Transverse colon (tissue), 4 donors: ENCODE measurements at regions not wholly inside any gene's neighbourhood (a gene's known extent, or its start where the extent isn't known, plus 50 kb on each side); places are given as distances from the start of the nearest gene placed in this dataset.

Source experiments
- DNase-seq: peaks from one replicate; pipeline ENCODE4 v3.0.0-alpha.2; 2019
- H3K27ac ChIP-seq, 4 donors: fragments of 200-600 bp; sonication (generic); 2 replicates each; pipeline ENCODE4 v1.5.1; 2016 to 2018; ENCODE audit warnings: inconsistent platforms in 4 of 4
- H3K27me3 ChIP-seq: fragments of 200-600 bp; sonication (generic); 2 replicates; pipeline ENCODE4 v1.5.1; 2017; ENCODE audit warnings: inconsistent platforms
- H3K36me3 ChIP-seq, 4 donors: fragments of 200-600 bp; sonication (generic); 2 replicates each; pipeline ENCODE4 v1.5.1; 2017 to 2019; ENCODE audit warnings: inconsistent platforms in 4 of 4
- H3K4me1 ChIP-seq, 4 donors: fragments of 200-600 bp; sonication (generic); 2 replicates each; pipeline ENCODE4 v1.5.1; 2017 to 2020; ENCODE audit warnings: inconsistent platforms in 4 of 4
- H3K4me3 ChIP-seq, 4 donors: fragments of 200-600 bp; sonication (generic); 1 replicate in 1 of 4; 2 replicates in 3 of 4; pipeline versions ENCODE4 v1.5.1 to v1.6.1; 2017 to 2019; ENCODE audit warnings: inconsistent platforms in 4 of 4
- H3K9me3 ChIP-seq, 2 donors: fragments of 200-600 bp; sonication (generic); 2 replicates each; pipeline ENCODE4 v1.5.1; 2017 to 2019; ENCODE audit warnings: inconsistent platforms in 2 of 2
- EP300 ChIP-seq: sonication (generic); formaldehyde crosslinking; IDR thresholded peaks from one replicate; pipeline ENCODE4 v1.6.1; 2017; ENCODE audit warnings: antibody characterized with exemption, low read depth
- POLR2A ChIP-seq: fragments of 450-650 bp; IDR thresholded peaks from one replicate; pipeline ENCODE4 v1.6.1; 2016; ENCODE audit warnings: antibody characterized with exemption, mild to moderate bottlenecking, moderate library complexity
- POLR2AphosphoS5 ChIP-seq, 3 donors: sonication (generic); formaldehyde crosslinking; IDR thresholded peaks; one replicate each; pipeline ENCODE4 v1.6.1; 2016; ENCODE audit warnings: antibody characterized with exemption in 3 of 3
- WGBS, 2 donors: methylation state at CpG; one replicate each; pipeline ENCODE4 v1.1.5; 2018; ENCODE audit warnings: low coverage in 1 of 2; 5-methylcytosine and 5-hydroxymethylcytosine counted together
- in situ Hi-C, 4 donors: fragments of 200-750 bp; cut with MboI; loops; one replicate each; pipeline versions ENCODE4 v1.15.0 to v1.15.1; 2017; ENCODE audit warnings: low sequenced_read_pairs in 3 of 4, low pct_ligation_motif_present in 1 of 4, low pct_unique_long_range_greater_than_20kb in 1 of 4
- intact Hi-C: fragments of 100-400 bp; cut with DNase I; formaldehyde crosslinking; loops from one replicate; pipeline ENCODE4 v1.15.1; 2023; ENCODE audit warnings: low total_unique reads
- TF ChIP-seq, protein P1 (sequence below), 5 experiments: fragments of 200-600 bp in 3 of 5; fragments of 450-650 bp in 2 of 5; sonication (generic) in 3 of 5; IDR thresholded peaks; 1 replicate in 2 of 5; 2 replicates in 3 of 5; pipeline ENCODE4 v1.5.1; 2016 to 2017; ENCODE audit warnings: antibody characterized with exemption in 5 of 5, inconsistent platforms in 3 of 5, mild to moderate bottlenecking in 2 of 5, moderate library complexity in 1 of 5

- no peak for TF ChIP-seq POLR2A
- no peak for TF ChIP-seq POLR2AphosphoS5 (IDR thresholded peaks at IDR 0.05)
- TF ChIP-seq EP300: no peak
- TF ChIP-seq, protein P1, sequence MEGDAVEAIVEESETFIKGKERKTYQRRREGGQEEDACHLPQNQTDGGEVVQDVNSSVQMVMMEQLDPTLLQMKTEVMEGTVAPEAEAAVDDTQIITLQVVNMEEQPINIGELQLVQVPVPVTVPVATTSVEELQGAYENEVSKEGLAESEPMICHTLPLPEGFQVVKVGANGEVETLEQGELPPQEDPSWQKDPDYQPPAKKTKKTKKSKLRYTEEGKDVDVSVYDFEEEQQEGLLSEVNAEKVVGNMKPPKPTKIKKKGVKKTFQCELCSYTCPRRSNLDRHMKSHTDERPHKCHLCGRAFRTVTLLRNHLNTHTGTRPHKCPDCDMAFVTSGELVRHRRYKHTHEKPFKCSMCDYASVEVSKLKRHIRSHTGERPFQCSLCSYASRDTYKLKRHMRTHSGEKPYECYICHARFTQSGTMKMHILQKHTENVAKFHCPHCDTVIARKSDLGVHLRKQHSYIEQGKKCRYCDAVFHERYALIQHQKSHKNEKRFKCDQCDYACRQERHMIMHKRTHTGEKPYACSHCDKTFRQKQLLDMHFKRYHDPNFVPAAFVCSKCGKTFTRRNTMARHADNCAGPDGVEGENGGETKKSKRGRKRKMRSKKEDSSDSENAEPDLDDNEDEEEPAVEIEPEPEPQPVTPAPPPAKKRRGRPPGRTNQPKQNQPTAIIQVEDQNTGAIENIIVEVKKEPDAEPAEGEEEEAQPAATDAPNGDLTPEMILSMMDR (IDR thresholded peaks at IDR 0.05): no peak
- Histone ChIP-seq H3K4me1 (no peaks in the 10 kb centered on the region), H3K9me3 (no peaks in the 10 kb centered on the region), H3K4me3 (no peak overlapping the region), H3K27me3 (no peaks in the 10 kb centered on the region), H3K27ac (no peak overlapping the region), H3K36me3 (no peaks in the 10 kb centered on the region)
- DNase-seq: no peak
- 74 to 89% methylated on average over 3 of the region's 3 CpGs for WGBS, 2 donors
- intact Hi-C loops: no loop called here
- in situ Hi-C loops: no loop called here
These were observed 97.0 kb upstream of the JAG1 start for GRCh38 chr20:10770753-10771152.

DNA sequence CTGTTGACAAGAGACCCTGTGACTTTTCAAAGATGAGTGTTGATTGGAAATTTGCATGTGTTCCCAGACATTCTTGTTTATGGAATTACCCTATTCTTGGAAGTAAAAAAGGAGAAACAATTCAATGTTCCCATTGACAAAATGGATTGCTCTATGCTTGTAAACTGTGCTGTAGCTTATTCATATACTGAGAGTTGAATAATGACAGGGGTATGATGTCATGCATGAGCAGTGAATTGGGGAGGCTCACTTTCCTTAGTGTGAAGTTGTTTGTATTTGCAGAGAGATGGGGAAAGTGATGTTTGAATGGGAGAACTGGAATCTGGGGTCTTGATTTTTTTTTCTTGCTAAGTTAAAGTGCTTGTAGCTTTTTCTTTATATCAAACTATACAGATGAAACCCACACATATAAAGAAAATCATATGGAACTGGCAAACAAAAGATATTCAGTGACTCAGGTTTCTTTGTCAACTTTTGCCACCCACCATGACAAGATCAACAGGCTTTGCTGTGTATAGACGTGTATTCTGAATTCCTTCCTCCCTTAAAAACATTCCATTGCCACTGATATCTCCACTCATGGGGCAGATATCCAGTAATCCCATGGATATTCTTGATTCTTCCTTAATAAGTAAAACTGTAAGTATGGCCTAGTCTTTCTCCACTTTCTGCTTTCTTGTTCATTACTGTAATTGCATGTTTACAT, 97.8 kb upstream of the JAG1 start:
- H3K27ac ChIP-seq: no peak overlapping the region
- WGBS, 2 donors: 63 to 70% methylated on average over 1 of the region's 1 CpG

GRCh38 chr20:10774357-10774943, 100.7 kb upstream of the JAG1 start:
- Histone ChIP-seq H3K27me3 (no peaks in the 10 kb centered on the region), H3K9me3 (no peaks in the 10 kb centered on the region), H3K4me3 (no peak overlapping the region), H3K4me1 (no peaks in the 10 kb centered on the region), H3K27ac (no peak overlapping the region), H3K36me3 (no peaks in the 10 kb centered on the region)
- TF ChIP-seq, protein P1 (IDR thresholded peaks at IDR 0.05): no peak
- TF ChIP-seq POLR2AphosphoS5 (IDR thresholded peaks at IDR 0.05) (no peak), POLR2A (no peak), EP300 (no peak)
- intact Hi-C loops: no loop called here
- in situ Hi-C loops: no loop called here
- no peak for DNase-seq
- 33 to 81% methylated on average over 1 of the region's 1 CpG for WGBS, 2 donors

More for the DNA sequence above, 97.8 kb upstream of the JAG1 start:
- no peak overlapping the region for H3K4me3 ChIP-seq
- no peaks in the 10 kb centered on the region for H3K27me3 ChIP-seq
- TF ChIP-seq, protein P1 (IDR thresholded peaks at IDR 0.05): no peak
- TF ChIP-seq EP300 (no peak), POLR2A (no peak)
- H3K4me1 ChIP-seq: no peaks in the 10 kb centered on the region
- in situ Hi-C loops: no loop called here
- intact Hi-C loops: no loop called here
- no peak for DNase-seq
- H3K36me3 ChIP-seq: no peaks in the 10 kb centered on the region
- no peaks in the 10 kb centered on the region for H3K9me3 ChIP-seq

- no peak for TF ChIP-seq POLR2A
- TF ChIP-seq POLR2AphosphoS5 (IDR thresholded peaks at IDR 0.05): no peak
- no peak for TF ChIP-seq EP300
- TF ChIP-seq, protein P1 (IDR thresholded peaks at IDR 0.05): no peak
- DNase-seq: no peak
- Histone ChIP-seq H3K27ac (no peak overlapping the region), H3K36me3 (no peaks in the 10 kb centered on the region), H3K9me3 (no peaks in the 10 kb centered on the region), H3K4me3 (no peak overlapping the region), H3K27me3 (no peaks in the 10 kb centered on the region), H3K4me1 (no peaks in the 10 kb centered on the region)
- 85% methylated on average over 6 of the region's 6 CpGs; no CpG with 5 or more reads in 1 of the 2 donors for WGBS, 2 donors
- intact Hi-C loops: no loop called here
- in situ Hi-C loops: no loop called here
These were observed 103.9 kb upstream of the JAG1 start for GRCh38 chr20:10777710-10778109.
